Right renal pelvis (tissue), 4 donors: ENCODE measurements at regions not wholly inside any gene's neighbourhood (a gene's known extent, or its start where the extent isn't known, plus 50 kb on each side); places are given as distances from the start of the nearest gene placed in this dataset.

Experiments
- DNase-seq, 4 donors: peaks; one replicate each; pipeline ENCODE4 v3.0.0-alpha.2; 2013; ENCODE audit warnings: low read depth in 4 of 4, low spot score in 3 of 4, missing footprints in 1 of 4

- no peak for DNase-seq
Observed at GRCh38 chr16:85266857-85267256, 154.6 kb upstream of the CIBAR2 start.

- no peak for DNase-seq
Observed at GRCh38 chr16:85267414-85267945, 155.2 kb upstream of the CIBAR2 start.

DNA sequence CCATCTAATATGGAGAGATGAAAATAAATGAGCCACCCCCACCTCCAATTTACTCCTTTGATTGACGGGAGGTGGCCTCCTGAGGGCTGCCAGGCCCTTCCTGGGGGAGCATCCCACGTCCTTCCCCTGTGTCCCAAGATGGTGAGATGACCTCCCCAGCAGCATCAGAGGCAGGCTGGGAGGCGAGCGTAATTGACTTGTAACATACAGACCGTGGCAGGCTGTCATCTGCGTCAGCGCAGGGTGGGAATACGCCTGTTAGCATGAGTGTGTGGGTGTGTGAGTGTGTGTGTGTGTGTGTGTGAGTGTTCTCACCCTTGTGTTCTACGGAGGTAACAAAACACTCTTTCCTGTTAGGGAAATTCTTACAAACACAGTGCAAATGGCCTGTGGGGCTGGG is 156.9 kb upstream of the CIBAR2 start:
- no peak for DNase-seq

- no peak for DNase-seq
Observed at GRCh38 chr16:85270374-85270773, 158.1 kb upstream of the CIBAR2 start.

DNA sequence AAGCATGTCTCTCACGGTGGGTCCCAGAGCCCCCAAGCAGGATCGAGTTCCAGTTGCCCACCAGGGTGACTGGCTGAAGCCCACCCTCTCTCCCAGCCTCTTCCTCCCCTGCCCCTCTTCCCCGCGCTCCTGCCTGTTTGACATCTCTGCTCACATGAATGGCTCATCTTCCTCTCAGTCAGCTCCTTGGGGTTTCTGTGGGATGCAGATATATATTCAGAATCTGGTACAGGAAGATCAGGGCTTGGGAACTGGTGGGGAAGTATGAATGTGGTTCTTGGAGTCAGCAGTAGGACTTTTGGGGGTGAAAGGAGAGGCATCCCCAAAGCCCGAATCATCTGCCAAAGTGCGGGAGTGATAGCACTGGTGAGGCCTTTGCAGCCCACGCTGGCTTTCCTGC is 158.9 kb upstream of the CIBAR2 start:
- DNase-seq, result no peak

- no peak for DNase-seq
Observed at GRCh38 chr16:85273293-85273692, 161.0 kb upstream of the CIBAR2 start.

DNA sequence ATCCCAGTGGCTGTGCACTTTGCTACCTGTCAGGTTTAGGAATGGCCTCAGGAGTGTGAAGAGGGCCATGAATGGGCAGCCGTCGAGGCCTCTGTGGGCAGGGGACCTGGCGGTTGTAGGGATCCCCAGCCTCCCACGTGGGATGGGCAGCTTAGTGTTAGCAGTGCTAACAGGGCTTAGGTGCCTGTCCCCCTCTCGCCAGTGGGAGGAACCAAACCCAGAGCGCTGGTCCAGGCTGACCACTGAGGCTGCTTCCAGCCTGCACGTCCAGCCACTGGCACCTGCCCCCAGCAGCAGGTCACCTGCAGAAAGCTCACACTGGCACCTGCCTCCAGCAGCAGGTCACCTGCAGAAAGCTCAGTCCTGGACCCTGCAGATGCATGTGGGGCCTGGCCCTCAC is 162.2 kb upstream of the CIBAR2 start:
- DNase-seq, result no peak

GRCh38 chr16:85274924-85275323 is 162.7 kb upstream of the CIBAR2 start:
- DNase-seq, result no peak

- no peak for DNase-seq
Observed at GRCh38 chr16:85275533-85276249, 163.4 kb upstream of the CIBAR2 start.

DNA sequence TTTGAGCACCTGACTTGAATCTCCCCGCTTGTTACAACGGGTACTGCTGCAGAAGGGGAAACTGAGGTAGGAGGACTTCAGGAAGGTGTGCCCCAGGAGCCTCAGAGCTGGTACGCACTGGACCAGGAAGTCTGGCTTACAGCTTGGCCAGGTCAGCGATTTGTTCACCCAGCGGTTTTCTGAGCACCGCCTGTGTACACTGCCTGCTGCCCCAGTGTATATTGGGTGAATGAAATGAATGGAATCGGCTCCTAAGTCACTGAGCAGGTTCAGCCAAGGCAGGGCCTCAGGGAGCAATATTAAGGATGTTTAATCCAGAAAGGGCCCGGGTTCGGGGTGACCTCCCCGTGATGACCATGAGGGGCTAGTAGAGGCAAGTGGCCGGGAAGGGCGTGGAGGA is 164.0 kb upstream of the CIBAR2 start:
- no peak for DNase-seq

DNA sequence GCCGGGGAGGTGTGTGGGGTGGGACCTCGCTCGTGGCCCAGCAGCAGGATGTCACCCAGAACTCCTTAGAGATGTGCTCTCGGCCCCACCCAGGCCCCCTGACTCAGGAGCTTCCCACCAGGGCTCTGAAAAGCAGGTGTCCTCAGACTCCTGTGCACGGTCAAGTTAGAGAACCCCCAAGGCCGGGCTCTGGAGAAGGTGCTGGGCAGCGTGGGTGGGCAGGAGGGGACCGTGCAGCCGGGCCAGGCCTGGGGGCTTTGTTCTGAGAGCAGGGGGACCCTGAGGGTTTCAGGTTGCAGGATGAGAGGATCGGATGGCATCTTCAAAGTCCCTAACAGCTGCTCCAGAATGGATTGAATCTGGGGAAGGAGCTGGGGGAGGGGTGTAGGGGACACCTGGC is 164.4 kb upstream of the CIBAR2 start:
- no peak for DNase-seq

DNA sequence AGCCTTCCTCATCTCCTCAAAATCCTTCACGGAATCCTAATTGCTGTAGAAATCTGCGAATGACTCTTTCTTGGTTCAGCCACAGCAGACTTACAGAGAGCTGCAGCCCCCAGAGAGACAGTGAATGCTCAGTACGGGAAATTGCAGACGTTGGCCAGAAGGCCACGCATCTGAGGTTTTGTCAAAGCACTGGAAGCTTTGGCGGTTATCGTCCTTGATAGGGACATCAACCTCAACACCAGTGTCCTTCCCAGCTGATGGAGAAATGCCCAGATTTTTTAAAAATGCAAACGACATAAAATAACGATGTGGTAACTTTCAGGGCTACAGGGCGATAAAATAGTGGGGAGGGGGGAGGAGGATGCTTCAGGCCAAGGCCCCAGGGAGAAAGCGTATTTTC is 166.6 kb upstream of the CIBAR2 start:
- no peak for DNase-seq

DNA sequence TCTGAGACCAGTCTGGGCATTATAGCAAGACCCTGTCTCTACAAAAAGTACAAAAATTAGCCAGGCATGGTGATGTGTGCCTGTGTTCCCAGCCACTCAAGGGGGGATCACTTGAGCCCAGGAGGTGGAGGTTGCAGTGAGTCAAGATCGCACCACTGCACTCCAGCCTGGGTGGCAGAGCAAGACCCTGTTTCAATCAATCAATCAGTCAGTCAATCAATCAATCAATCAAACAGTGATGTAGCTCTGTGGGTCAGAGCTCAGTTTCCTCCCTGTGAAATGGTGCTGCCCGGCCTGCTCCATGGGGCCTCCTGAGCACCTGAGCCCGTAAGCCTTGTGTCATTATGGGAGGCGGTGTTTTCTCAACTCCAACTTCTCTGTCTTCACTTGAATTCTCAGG is 167.1 kb upstream of the CIBAR2 start:
- DNase-seq, result no peak

GRCh38 chr16:85279825-85280545 is 167.7 kb upstream of the CIBAR2 start:
- DNase-seq, result no peak

GRCh38 chr16:85281181-85281580 is 168.9 kb upstream of the CIBAR2 start:
- DNase-seq, result no peak

DNA sequence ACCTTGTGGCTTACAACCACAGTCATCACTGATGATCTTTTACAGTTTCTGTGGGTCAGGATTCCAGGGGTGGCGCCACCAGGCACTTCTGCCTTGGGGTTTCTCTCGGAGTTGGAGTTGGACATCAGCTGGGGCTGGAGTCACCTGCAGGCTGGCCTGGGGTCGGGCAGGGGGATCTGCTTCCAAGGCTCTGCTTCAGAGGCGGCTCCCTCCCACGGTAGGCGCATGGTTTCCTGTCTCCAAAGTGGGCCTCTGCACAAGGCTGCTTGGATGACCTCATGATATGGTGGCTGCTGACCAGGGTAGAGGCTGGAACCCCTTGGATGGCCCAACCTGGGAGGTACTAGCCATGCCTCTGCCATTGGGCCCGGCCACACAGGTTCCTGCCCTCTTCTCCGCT is 170.6 kb upstream of the CIBAR2 start:
- DNase-seq, result no peak

DNA sequence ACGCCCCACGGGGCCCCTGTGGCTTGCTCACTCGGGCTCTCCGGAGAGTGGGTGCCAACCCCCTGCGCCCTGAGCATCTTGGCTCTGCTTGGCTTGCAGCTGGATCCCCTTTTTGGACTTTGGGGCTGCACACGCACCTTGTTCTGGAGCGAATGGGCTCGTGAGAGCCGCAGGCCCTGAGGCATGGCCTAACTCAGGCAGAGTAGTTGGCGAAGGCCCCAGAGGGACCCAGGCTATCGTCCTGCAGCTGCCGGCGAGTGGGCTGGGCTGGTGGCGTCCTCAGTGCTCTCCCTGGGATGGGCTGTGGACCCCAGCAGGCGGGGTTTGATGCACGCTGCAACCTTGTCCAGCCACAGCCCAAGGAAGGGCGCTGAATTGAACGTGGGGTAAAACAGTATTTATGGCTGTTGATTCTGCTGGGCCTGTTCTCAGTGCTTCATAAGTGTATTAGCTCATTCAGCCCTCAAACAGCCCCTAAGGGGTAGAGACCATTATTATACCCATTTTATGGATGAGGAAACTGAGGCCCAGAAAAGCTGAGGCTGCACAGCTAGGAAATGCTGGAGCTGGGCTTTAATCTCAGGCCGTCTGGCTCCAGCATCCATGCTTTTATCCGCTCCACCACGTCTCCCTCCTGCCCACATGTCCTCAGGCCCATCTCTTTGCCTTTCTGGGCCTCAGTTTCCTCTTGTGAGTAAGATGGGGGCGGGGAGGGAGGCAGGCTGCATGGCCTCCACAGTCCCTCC is 171.2 kb upstream of the CIBAR2 start:
- DNase-seq, result no peak

GRCh38 chr16:85284141-85284817 is 172.0 kb upstream of the CIBAR2 start:
- no peak for DNase-seq

DNA sequence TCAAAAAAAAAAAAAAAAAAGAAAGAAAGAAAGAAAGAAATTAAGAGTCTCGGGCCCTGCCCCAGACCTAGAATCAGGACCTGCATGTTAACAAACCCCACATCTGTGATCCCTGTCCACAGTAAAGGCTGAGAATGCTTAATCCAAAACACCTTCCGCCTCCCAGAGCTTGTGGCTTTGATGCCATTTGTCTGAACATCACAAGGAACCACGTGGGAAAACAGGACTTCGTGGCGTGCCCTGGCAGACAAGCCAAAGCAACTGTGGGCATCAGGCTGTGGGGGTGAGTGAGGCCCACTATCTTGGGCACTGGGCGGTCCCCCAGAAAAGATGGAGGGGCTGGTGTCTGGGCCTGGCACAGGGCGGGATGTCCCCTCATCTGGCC is 173.4 kb upstream of the CIBAR2 start:
- DNase-seq, result no peak

GRCh38 chr16:85286066-85286831 is 174.0 kb upstream of the CIBAR2 start:
- no peak for DNase-seq
